Ishikawa (cell line): ENCODE measurements at regions not wholly inside any gene's neighbourhood (a gene's known extent, or its start where the extent isn't known, plus 50 kb on each side); places are given as distances from the start of the nearest gene placed in this dataset.

ENCODE experiments used
- CEBPB ChIP-seq: IDR thresholded peaks from 2 replicates; pipeline ENCODE4 v1.6.1; 2012
- CREB1 ChIP-seq: IDR thresholded peaks from 2 replicates; pipeline ENCODE4 v1.6.1; 2012; ENCODE audit warnings: low read depth
- EGR1 ChIP-seq: IDR thresholded peaks from 2 replicates; pipeline ENCODE4 v1.6.1; 2012
- EP300 ChIP-seq: IDR thresholded peaks from 2 replicates; pipeline ENCODE4 v1.6.1; 2012; ENCODE audit warnings: borderline replicate concordance
- FOXM1 ChIP-seq: IDR thresholded peaks from 2 replicates; pipeline ENCODE4 v1.6.1; 2012; ENCODE audit warnings: low read depth, borderline replicate concordance
- MAX ChIP-seq: IDR thresholded peaks from 2 replicates; pipeline ENCODE4 v1.6.1; 2012
- NFIC ChIP-seq: IDR thresholded peaks from 2 replicates; pipeline ENCODE4 v1.6.1; 2012
- RAD21 ChIP-seq: IDR thresholded peaks from 2 replicates; pipeline ENCODE4 v1.6.1; 2012; ENCODE audit warnings: low read depth
- REST ChIP-seq: IDR thresholded peaks from 2 replicates; pipeline ENCODE4 v1.6.1; 2012; ENCODE audit warnings: low read depth, mild to moderate bottlenecking
- TAF1 ChIP-seq: IDR thresholded peaks from 2 replicates; pipeline ENCODE4 v1.6.1; 2012; ENCODE audit warnings: low read depth, mild to moderate bottlenecking
- TCF12 ChIP-seq: IDR thresholded peaks from 2 replicates; pipeline ENCODE4 v1.6.1; 2012; ENCODE audit warnings: low read depth
- TEAD4 ChIP-seq: IDR thresholded peaks from 2 replicates; pipeline ENCODE4 v1.6.1; 2012
- YY1 ChIP-seq: IDR thresholded peaks from 2 replicates; pipeline ENCODE4 v1.6.1; 2012; ENCODE audit warnings: low read depth
- ZBTB7A ChIP-seq: IDR thresholded peaks from 2 replicates; pipeline ENCODE4 v1.6.1; 2012; ENCODE audit warnings: low read depth
- TF ChIP-seq, protein P1 (sequence below): IDR thresholded peaks from 2 replicates; pipeline ENCODE4 v1.6.1; 2012

DNA sequence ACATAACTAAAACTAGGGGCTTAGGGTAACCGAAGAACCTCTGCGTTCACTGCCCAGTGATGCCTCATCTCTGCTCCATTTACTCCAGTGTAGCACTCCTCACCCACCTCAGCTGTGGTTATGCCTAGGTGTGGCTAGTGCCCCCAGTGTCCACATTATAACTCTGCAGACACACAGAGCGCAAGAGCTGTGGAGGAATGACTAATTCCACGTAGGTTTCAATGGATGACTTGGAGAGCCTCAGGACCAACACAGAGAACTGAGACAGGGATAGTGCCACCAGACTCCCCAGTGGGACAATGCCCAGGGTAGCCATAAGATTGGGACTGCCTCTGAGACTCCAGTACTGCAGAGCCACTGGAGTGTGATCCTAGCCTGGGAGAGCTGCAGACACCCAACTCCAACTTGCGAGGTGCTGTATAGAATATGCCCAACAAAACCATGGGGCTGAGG, 542.4 kb upstream of the DIPK2B start:
- no peak for TF ChIP-seq YY1
- no peak for TF ChIP-seq REST
- TF ChIP-seq FOXM1: no peak
- TF ChIP-seq NFIC: no peak
- no peak for TF ChIP-seq EGR1
- TF ChIP-seq MAX: no peak
- no peak for TF ChIP-seq ZBTB7A
- TF ChIP-seq CEBPB: no peak
- TF ChIP-seq TAF1: no peak
- TF ChIP-seq, protein P1, sequence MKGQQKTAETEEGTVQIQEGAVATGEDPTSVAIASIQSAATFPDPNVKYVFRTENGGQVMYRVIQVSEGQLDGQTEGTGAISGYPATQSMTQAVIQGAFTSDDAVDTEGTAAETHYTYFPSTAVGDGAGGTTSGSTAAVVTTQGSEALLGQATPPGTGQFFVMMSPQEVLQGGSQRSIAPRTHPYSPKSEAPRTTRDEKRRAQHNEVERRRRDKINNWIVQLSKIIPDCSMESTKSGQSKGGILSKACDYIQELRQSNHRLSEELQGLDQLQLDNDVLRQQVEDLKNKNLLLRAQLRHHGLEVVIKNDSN: no peak
- TF ChIP-seq TCF12: no peak
- TF ChIP-seq TEAD4: no peak
- TF ChIP-seq RAD21: no peak
- TF ChIP-seq EP300: no peak
- TF ChIP-seq CREB1: no peak

DNA sequence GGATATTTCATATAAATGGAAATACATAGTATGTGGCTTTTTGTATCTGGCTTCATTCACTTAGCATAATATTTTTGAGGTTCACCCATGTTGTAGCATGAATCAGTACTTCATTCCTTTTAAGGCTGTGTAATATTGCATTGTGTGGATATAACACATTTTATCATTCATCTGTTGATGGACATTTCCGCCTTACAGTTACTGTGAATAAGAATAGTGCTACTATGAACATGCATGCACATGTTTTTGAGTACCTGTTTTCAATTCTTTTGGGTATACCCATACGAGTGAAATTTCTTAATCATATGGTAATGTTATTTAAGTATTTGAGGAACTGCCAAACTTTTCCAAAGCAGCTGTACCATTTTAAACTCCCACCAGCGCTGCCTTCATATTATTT, 539.6 kb upstream of the DIPK2B start:
- TF ChIP-seq, protein P1: no peak
- TF ChIP-seq REST (no peak), EP300 (no peak), NFIC (no peak), MAX (no peak), CEBPB (no peak), TEAD4 (no peak)

DNA sequence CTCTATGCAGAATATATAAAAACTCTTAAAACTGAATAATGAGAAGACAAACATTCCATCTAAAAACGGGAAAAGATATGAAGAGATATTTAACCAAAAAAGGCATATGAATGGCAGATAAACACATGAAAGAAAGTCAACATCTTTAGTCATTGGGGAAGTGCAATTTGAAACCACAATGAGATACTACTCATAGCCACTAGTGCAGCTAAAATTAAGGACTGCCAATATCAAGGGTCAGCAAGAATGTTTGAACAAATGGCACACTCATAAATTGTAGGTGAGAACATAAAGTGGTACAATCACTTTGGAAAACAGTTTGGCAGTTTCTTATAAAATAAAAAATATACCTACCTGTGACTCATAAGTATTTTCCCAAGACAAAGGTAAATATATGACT, 534.9 kb upstream of the DIPK2B start:
- TF ChIP-seq TCF12: no peak

DNA sequence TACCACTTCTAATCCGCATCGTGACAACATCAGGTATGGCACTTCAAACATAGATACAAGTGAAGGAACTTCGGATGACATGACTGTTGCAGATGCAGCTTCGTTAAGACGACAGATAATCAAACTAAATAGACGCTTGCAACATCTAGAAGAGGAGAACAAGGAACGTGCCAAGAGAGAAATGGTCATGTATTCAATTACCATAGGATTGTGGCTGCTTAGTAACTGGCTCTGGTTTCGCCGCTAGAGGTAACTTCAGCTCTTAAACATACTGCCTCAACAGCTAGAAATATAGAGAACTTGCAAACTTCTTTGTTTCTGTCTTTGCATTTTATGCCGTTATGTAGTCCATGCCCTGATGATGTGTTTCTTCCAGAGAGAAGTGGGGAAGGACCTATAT, 530.8 kb upstream of the DIPK2B start:
- no peak for TF ChIP-seq ZBTB7A
- TF ChIP-seq NFIC: no peak
- no peak for TF ChIP-seq TAF1
- TF ChIP-seq EP300: no peak
- TF ChIP-seq YY1: no peak
- no peak for TF ChIP-seq TCF12
- no peak for TF ChIP-seq EGR1
- no peak for TF ChIP-seq MAX
- no peak for TF ChIP-seq FOXM1

GRCh38 chrX:45727761-45728160, 527.1 kb upstream of the DIPK2B start:
- TF ChIP-seq EP300: no peak
- no peak for TF ChIP-seq ZBTB7A
- TF ChIP-seq TCF12: no peak
- TF ChIP-seq TEAD4: no peak
- no peak for TF ChIP-seq REST
- no peak for TF ChIP-seq FOXM1
- no peak for TF ChIP-seq RAD21
- TF ChIP-seq MAX: no peak
- TF ChIP-seq NFIC: no peak
- TF ChIP-seq CEBPB: no peak
- no peak for TF ChIP-seq EGR1
- TF ChIP-seq TAF1: no peak
